ENCODE measurements at regions not wholly inside any gene's neighbourhood (a gene's known extent, or its start where the extent isn't known, plus 50 kb on each side); places are given as distances from the start of the nearest gene placed in this dataset.

- no peaks in the 10 kb centered on the region for H3K27me3 ChIP-seq (ENCODE audit: insufficient read depth, low read length)
- Mint-ChIP-seq H3K27me3 (ENCODE audit: low read depth) (no peaks in the 10 kb centered on the region), H3K36me3 (ENCODE audit: insufficient read depth in 1 of 3, low read depth in 3 of 3) (no peaks in the 10 kb centered on the region), H3K9me3 (no peaks in the 10 kb centered on the region), H3K27ac (no peak overlapping the region), H3K4me1 (peaks cover 13 to 16% of the 10 kb centered on the region in 2 experiments), H3K4me3 (no peak overlapping the region)
- no peak overlapping the region for H3K18ac ChIP-seq (ENCODE audit: insufficient read length, low read depth, low read length)
- H3K27ac ChIP-seq (ENCODE audit: insufficient read length, low read depth, low read length): no peak overlapping the region
- no peak overlapping the region for H2BK5ac ChIP-seq (ENCODE audit: insufficient read length, low read length)
- no peak overlapping the region for H2AK5ac ChIP-seq (ENCODE audit: insufficient read length, low read length)
- H4K20me1 ChIP-seq (ENCODE audit: control insufficient read depth, insufficient read depth, insufficient read length): no peaks in the 10 kb centered on the region
- no peak overlapping the region for H4K8ac ChIP-seq (replicated peaks; ENCODE audit: insufficient read length, low read depth, low read length)
- no peak overlapping the region for H3K4me2 ChIP-seq (ENCODE audit: insufficient read depth, insufficient read length, low read length)
- no peak for DNase-seq
- H3K23me2 ChIP-seq (ENCODE audit: insufficient read length, low read depth, low read length, poor library complexity, severe bottlenecking): no peaks in the 10 kb centered on the region
- H3K79me2 ChIP-seq (ENCODE audit: insufficient read depth, low read length): no peaks in the 10 kb centered on the region; the same call in 1 of the 2 replicates
- H2AFZ ChIP-seq (ENCODE audit: low read length): no peak overlapping the region
- H3K56ac ChIP-seq (ENCODE audit: insufficient read length, low read depth, low read length): no peak overlapping the region
- H4K91ac ChIP-seq (ENCODE audit: insufficient read length, low read depth, low read length): no peak overlapping the region
- H3K23ac ChIP-seq (ENCODE audit: insufficient read length, low read depth, low read length): no peak overlapping the region
- H3K79me1 ChIP-seq (ENCODE audit: insufficient read depth, low read depth, low read length, poor library complexity, severe bottlenecking): no peaks in the 10 kb centered on the region
- no peak overlapping the region for H2BK120ac ChIP-seq (ENCODE audit: low read depth, low read length, poor library complexity, severe bottlenecking)
- no CpG with 5 or more reads among the region's 4 CpGs for WGBS (ENCODE audit: extremely low coverage, insufficient read length, low lambda C conversion rate)
- H3K9ac ChIP-seq (ENCODE audit: extremely low read depth, insufficient read length, low read length): no peak overlapping the region
- no peak for TF ChIP-seq CTCF (conservative IDR thresholded peaks at IDR 0.05)
- H3K9me3 ChIP-seq (ENCODE audit: control insufficient read depth, low read depth, low read length): no peaks in the 10 kb centered on the region
- no peak overlapping the region for H3K14ac ChIP-seq (ENCODE audit: insufficient read depth, low read length)
- H2BK15ac ChIP-seq (ENCODE audit: low read depth, low read length): no peak overlapping the region
- H3T11ph ChIP-seq (ENCODE audit: low read length): no peak overlapping the region
- no peak overlapping the region for H2BK12ac ChIP-seq (ENCODE audit: insufficient read length, low read depth, low read length)
- H3K4me1 ChIP-seq (ENCODE audit: insufficient read depth, low read length): peaks cover 3% of the 10 kb centered on the region; the same call in 1 of the 2 replicates
- no peak overlapping the region for H2BK20ac ChIP-seq (ENCODE audit: low read depth, low read length, poor library complexity, severe bottlenecking)
- no peak overlapping the region for H3K4ac ChIP-seq (ENCODE audit: low read depth, low read length)
- H4K5ac ChIP-seq (ENCODE audit: insufficient read length, low read depth, low read length): no peak overlapping the region
These were observed 88.1 kb downstream of the HRH4 start for GRCh38 chr18:24548583-24548982.
